Activated naive CD8-positive, alpha-beta T cell treated with anti-CD3 and anti-CD28 coated beads, Interleukin-2, amount 10 ng/mL, durations not matched to agents 7 days and 5 days (primary cell): ENCODE measurements at regions not wholly inside any gene's neighbourhood (a gene's known extent, or its start where the extent isn't known, plus 50 kb on each side); places are given as distances from the start of the nearest gene placed in this dataset.

ENCODE experiments used
- ATAC-seq: fragments of 150-1000 bp; cut with Tn5 transposase; one replicate; pipeline ENCODE4 v1.10.0; 2021; ENCODE audit warnings: low read depth, moderate library complexity
- POLR2A ChIA-PET: fragments of 350-600 bp; sonication (Branson Sonifier 250); formaldehyde crosslinking; loops from one replicate; lab custom pipeline; 2021; ENCODE audit warnings: antibody characterized with exemption; lab: Charles Lee
- DNase-seq: peaks from one replicate; pipeline ENCODE4 v3.0.0; 2021
- H3K27ac Mint-ChIP-seq: one replicate; pipeline ENCODE4 v1.8.0; 2022; ENCODE audit warnings: mild to moderate bottlenecking, mixed read lengths
- H3K27me3 Mint-ChIP-seq: one replicate; pipeline ENCODE4 v1.8.0; 2022; ENCODE audit warnings: mild to moderate bottlenecking, moderate library complexity, mixed read lengths
- H3K36me3 Mint-ChIP-seq: one replicate; pipeline ENCODE4 v1.8.0; 2021; ENCODE audit warnings: mild to moderate bottlenecking, mixed read lengths
- H3K4me1 Mint-ChIP-seq: one replicate; pipeline ENCODE4 v1.8.0; 2021; ENCODE audit warnings: mixed read lengths
- H3K4me3 Mint-ChIP-seq: one replicate; pipeline ENCODE4 v1.8.0; 2022; ENCODE audit warnings: mild to moderate bottlenecking, moderate library complexity, mixed read lengths
- H3K9me3 Mint-ChIP-seq: one replicate; pipeline ENCODE4 v1.8.0; 2021; ENCODE audit warnings: mixed read lengths

DNA sequence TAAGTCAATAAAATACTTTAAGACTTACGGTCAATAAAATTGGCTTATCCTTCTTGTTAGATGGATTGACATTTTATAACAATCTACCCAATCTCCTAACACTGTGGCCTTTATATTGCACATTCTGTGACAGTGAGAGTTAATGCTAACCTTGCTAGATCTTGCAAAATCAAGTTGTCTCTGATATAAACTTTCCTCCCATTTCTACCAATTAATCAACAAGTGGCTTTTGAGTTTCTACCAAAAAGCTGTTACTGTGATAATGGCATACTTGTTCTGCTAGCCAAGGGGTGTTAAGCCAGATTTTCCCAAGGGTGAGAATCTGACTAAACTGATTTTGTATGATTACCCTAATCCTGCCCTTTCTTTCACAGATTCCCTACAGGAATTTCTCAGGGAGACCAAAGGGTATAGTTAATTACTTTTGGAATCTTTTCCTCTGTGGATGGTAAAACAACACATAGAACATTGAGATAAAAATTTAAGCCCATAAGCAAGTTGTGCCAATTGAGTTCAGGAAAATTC, 174.1 kb upstream of the SUCLG2 start:
- peaks cover 1% of the 10 kb centered on the region for H3K36me3 Mint-ChIP-seq

GRCh38 chr3:67821135-67821534, 166.7 kb upstream of the SUCLG2 start:
- Mint-ChIP-seq H3K4me1 (no peaks in the 10 kb centered on the region), H3K27ac (no peak overlapping the region), H3K4me3 (no peak overlapping the region), H3K9me3 (peaks cover 2% of the 10 kb centered on the region), H3K27me3 (no peaks in the 10 kb centered on the region), H3K36me3 (no peaks in the 10 kb centered on the region)
- no peak for ATAC-seq
- no peak for DNase-seq
- POLR2A ChIA-PET = no interaction called here

More for the DNA sequence above, 174.1 kb upstream of the SUCLG2 start:
- POLR2A ChIA-PET = no interaction called here
- H3K27me3 Mint-ChIP-seq = no peaks in the 10 kb centered on the region
- H3K9me3 Mint-ChIP-seq = peaks cover 17% of the 10 kb centered on the region
- no peaks in the 10 kb centered on the region for H3K4me1 Mint-ChIP-seq
- no peak overlapping the region for H3K27ac Mint-ChIP-seq
- DNase-seq (no peak), ATAC-seq (no peak)
- no peak overlapping the region for H3K4me3 Mint-ChIP-seq

DNA sequence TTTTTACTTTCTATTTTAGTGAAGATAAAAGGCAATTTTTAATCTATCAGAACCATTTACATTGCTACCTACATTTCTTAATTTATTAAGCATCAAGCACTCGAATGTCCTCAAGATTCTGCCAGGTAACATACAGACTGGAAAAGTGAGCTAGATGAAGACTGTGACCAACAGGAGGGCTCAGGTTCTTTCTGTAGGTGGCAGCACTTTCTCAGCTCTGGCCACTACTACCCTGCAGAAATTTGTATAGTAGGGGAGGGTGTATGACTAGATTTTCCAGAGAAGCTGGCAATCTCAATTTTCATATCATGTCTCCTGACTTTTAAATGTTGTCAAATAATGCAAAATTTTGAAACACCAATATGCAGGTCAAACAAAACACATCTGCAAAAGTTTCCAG, 165.0 kb upstream of the SUCLG2 start:
- H3K27me3 Mint-ChIP-seq = no peaks in the 10 kb centered on the region
- H3K4me1 Mint-ChIP-seq = no peaks in the 10 kb centered on the region
- POLR2A ChIA-PET = no interaction called here
- no peak overlapping the region for H3K4me3 Mint-ChIP-seq
- no peak overlapping the region for H3K27ac Mint-ChIP-seq
- no peaks in the 10 kb centered on the region for H3K36me3 Mint-ChIP-seq
- no peak for DNase-seq
- no peaks in the 10 kb centered on the region for H3K9me3 Mint-ChIP-seq
- no peak for ATAC-seq

GRCh38 chr3:67809370-67809935, 155.0 kb upstream of the SUCLG2 start:
- POLR2A ChIA-PET = no interaction called here
- Mint-ChIP-seq H3K4me3 (no peak overlapping the region), H3K27me3 (no peaks in the 10 kb centered on the region), H3K4me1 (no peaks in the 10 kb centered on the region), H3K36me3 (no peaks in the 10 kb centered on the region), H3K9me3 (no peaks in the 10 kb centered on the region), H3K27ac (no peak overlapping the region)
- DNase-seq (no peak), ATAC-seq (no peak)

DNA sequence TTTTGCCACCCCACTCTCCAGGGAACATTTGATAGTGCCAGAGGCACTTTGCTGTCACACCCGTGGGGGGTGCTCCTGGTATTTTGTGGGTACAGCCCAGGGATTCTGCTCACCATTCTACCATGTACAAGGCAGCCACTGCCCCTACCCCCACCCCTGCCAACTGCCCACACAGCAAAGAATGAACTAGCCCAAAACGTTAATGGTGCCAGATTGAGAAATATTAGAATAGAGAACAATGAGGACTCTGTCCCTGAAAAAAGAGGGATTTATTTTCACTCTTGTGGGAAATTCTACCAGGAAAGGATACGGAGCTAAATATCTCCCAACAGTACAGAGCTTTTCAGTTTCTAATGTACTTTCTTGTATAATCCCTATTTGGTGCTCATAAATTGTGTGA, 154.5 kb upstream of the SUCLG2 start:
- POLR2A ChIA-PET = no interaction called here

DNA sequence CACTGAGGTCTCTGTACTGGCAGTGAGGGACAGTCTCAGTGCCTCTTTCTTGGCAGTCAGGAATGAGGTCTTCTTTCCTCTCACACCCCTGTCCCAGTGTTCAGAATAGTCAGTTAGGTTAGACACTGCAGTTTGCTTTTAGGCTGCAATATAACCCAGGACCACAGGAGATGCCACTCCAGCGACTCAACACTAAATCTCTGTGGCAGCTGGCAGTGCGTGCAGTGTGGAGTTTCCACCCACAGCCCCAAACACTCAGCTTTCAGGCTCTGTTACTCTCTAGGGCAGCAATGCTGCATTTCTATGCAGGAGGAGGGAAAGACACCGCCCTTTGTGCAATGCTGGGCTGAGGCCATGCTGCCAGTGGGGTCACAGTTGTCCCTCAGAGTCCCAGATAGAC, 150.2 kb upstream of the SUCLG2 start:
- POLR2A ChIA-PET = no interaction called here

More for the DNA sequence above, 154.5 kb upstream of the SUCLG2 start:
- H3K27me3 Mint-ChIP-seq = no peaks in the 10 kb centered on the region
- H3K4me1 Mint-ChIP-seq = no peaks in the 10 kb centered on the region
- no peaks in the 10 kb centered on the region for H3K36me3 Mint-ChIP-seq
- no peak overlapping the region for H3K27ac Mint-ChIP-seq
- H3K4me3 Mint-ChIP-seq = no peak overlapping the region
- peaks cover 1% of the 10 kb centered on the region for H3K9me3 Mint-ChIP-seq
- DNase-seq = no peak
- ATAC-seq = no peak

DNA sequence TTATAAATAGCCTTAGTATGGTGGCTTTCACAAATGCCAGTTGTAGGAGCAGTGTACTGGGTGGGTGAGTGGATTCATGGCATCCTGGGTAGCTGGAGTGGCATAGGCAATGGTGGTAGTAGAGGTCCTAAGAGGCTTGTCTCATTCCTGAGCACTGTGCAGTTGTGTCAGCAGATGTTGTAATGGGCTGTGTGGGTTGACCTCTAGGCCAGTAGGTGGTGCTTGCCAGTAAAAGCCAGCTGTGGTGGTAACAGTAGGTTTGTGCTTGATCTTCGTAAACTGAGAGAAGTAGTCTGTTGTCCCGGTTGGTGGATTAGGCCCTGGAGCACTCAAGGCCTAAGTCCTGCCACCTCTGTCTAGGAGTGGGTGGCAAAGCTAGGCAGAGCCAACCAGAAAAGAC, 149.7 kb upstream of the SUCLG2 start:
- POLR2A ChIA-PET = no interaction called here
- DNase-seq = no peak
- H3K27me3 Mint-ChIP-seq = no peaks in the 10 kb centered on the region
- ATAC-seq = no peak
- H3K36me3 Mint-ChIP-seq = peaks cover 1% of the 10 kb centered on the region
- H3K9me3 Mint-ChIP-seq = peaks cover 11% of the 10 kb centered on the region
- H3K4me3 Mint-ChIP-seq = no peak overlapping the region
- no peaks in the 10 kb centered on the region for H3K4me1 Mint-ChIP-seq
- H3K27ac Mint-ChIP-seq = no peak overlapping the region

More for the DNA sequence above, 150.2 kb upstream of the SUCLG2 start:
- no peak overlapping the region for H3K4me3 Mint-ChIP-seq
- no peaks in the 10 kb centered on the region for H3K27me3 Mint-ChIP-seq
- peaks cover 11% of the 10 kb centered on the region for H3K9me3 Mint-ChIP-seq
- H3K4me1 Mint-ChIP-seq = no peaks in the 10 kb centered on the region
- ATAC-seq (no peak), DNase-seq (no peak)
- no peak overlapping the region for H3K27ac Mint-ChIP-seq
- H3K36me3 Mint-ChIP-seq = peaks cover 1% of the 10 kb centered on the region

- no peak for ATAC-seq
- no peak overlapping the region for H3K27ac Mint-ChIP-seq
- peaks cover 7% of the 10 kb centered on the region for H3K9me3 Mint-ChIP-seq
- no peak for DNase-seq
- peaks cover 1% of the 10 kb centered on the region for H3K36me3 Mint-ChIP-seq
- peaks cover 4% of the 10 kb centered on the region for H3K4me1 Mint-ChIP-seq
- no peak overlapping the region for H3K4me3 Mint-ChIP-seq
- POLR2A ChIA-PET = no interaction called here
- no peaks in the 10 kb centered on the region for H3K27me3 Mint-ChIP-seq
These were observed 144.0 kb upstream of the SUCLG2 start for GRCh38 chr3:67798412-67798811.

DNA sequence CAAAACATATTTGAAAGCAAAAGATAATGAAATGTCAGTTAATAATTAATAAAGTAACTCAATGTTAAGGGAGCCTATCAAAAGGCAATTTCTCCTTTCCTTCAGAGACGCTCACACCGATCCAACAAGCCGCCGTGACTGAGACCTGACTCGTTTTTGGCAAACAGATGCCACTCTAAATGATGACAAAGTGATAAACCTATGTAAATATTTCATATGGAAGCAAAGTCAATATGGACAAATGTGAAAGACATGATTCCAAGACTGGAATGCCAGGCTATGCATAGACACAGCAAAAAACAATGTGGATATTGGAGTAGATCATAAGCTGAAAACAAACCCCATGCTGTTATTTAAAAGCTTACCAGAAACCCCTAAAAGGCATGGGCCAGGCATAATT, 137.2 kb upstream of the SUCLG2 start:
- POLR2A ChIA-PET = interaction anchor here (1.7 kb wide), 1 partner anchor 136 kb away, joined by 5 read pairs; no protein-coding TSS in a partner anchor
- Mint-ChIP-seq H3K27ac (no peak overlapping the region), H3K4me3 (no peak overlapping the region), H3K27me3 (no peaks in the 10 kb centered on the region), H3K36me3 (peaks cover 1% of the 10 kb centered on the region), H3K4me1 (peaks cover 13% of the 10 kb centered on the region), H3K9me3 (peaks cover 8% of the 10 kb centered on the region)
- ATAC-seq (no peak), DNase-seq (no peak)

DNA sequence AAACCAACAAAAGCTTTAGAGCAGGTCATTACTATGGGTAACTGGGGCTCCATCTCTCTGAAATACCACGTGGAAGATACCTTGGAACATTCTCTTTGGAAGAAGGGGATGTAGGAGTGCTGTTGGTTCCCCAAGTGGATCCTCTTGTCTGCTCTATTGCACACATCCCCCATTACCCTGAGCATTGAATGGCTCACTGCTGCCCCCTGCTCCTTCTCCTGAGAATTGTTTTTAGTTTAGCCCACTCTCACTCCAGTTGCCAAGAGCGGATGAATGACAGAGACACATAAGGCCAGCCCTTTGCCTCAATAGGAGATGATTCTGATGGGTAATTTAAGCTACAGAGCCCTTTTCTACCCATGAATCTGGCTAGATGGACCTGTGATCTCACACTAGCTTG, 135.6 kb upstream of the SUCLG2 start:
- POLR2A ChIA-PET = interaction anchor here (1.7 kb wide), 1 partner anchor 135 kb away, joined by 5 read pairs; no protein-coding TSS in a partner anchor
- DNase-seq (peak; percentile 52), ATAC-seq (peak; percentile 83)
- Mint-ChIP-seq H3K27ac (no peak overlapping the region), H3K36me3 (peaks cover 11% of the 10 kb centered on the region), H3K9me3 (peaks cover 14% of the 10 kb centered on the region), H3K27me3 (no peaks in the 10 kb centered on the region), H3K4me1 (peaks cover 11% of the 10 kb centered on the region), H3K4me3 (no peak overlapping the region)

GRCh38 chr3:67788396-67788795, 134.0 kb upstream of the SUCLG2 start:
- DNase-seq = no peak
- ATAC-seq = no peak
- Mint-ChIP-seq H3K9me3 (peaks cover 17% of the 10 kb centered on the region), H3K4me3 (no peak overlapping the region), H3K4me1 (peaks cover 9% of the 10 kb centered on the region), H3K27ac (no peak overlapping the region), H3K27me3 (no peaks in the 10 kb centered on the region), H3K36me3 (peaks cover 14% of the 10 kb centered on the region)
- POLR2A ChIA-PET = no interaction called here

DNA sequence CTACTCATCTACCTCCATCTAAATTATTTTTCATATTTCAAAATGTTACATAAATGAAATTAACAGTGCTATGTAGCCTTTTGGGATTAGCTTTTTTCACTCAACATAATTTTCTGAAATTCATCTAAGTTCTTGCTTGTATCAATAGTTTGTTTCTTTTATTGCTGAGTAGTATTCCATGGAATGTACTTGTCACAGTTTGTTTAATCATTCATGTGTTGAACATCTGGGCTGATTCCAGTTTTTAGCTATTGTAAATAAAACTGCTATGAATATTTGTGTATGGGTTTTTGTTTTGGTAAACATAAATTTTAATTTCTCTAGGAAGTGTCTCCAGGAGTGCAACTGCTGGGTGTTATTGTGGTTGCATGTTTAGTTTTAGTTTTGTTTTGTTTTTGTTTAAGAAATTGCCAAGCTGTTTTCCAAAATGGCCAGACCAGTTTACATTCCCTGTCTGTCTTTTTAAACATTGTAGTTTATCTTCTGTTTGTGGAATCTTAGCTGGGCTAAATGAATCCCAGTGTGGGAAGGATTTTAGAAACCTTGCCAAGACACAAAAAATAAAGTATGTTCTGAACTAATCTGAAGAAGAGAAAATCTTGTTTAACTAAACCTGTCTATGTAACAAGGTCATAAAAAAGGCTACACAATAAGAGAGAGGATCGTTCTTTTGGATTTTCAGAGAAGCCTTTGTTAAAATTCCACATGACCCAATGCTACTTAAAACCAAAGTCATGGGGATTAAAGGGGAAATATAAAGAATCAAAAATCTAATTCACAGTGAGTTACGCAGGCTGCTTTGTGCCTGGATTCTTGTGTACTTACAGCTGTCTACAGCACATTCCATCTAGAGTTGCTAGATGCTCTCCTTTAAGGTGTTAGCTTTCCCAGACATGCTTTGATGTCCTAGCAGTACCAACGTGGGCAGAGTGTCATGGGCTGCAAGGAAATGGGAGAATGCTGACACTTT, 129.2 kb upstream of the SUCLG2 start:
- Mint-ChIP-seq H3K4me1 (no peaks in the 10 kb centered on the region), H3K36me3 (peaks cover 20% of the 10 kb centered on the region)
- POLR2A ChIA-PET = interaction anchor here (1.1 kb wide), 1 partner anchor 129 kb away, joined by 3 read pairs; the partner anchor contains the start of gene SUCLG2

GRCh38 chr3:67781871-67782270, 127.5 kb upstream of the SUCLG2 start:
- POLR2A ChIA-PET = interaction anchor here (1.1 kb wide), 1 partner anchor 128 kb away, joined by 3 read pairs; the partner anchor contains the start of gene SUCLG2
- no peak overlapping the region for H3K27ac Mint-ChIP-seq

More for the DNA sequence above, 129.2 kb upstream of the SUCLG2 start:
- Mint-ChIP-seq H3K27ac (no peak overlapping the region), H3K27me3 (no peaks in the 10 kb centered on the region), H3K9me3 (peaks cover 32% of the 10 kb centered on the region), H3K4me3 (no peak overlapping the region)
- DNase-seq = no peak
- no peak for ATAC-seq

More at GRCh38 chr3:67781871-67782270, 127.5 kb upstream of the SUCLG2 start:
- no peak for DNase-seq
- peaks cover 23% of the 10 kb centered on the region for H3K36me3 Mint-ChIP-seq
- no peak overlapping the region for H3K4me3 Mint-ChIP-seq
- ATAC-seq = no peak
- H3K9me3 Mint-ChIP-seq = peaks cover 33% of the 10 kb centered on the region
- H3K27me3 Mint-ChIP-seq = no peaks in the 10 kb centered on the region
- no peaks in the 10 kb centered on the region for H3K4me1 Mint-ChIP-seq
